GM19455 (cell line): ENCODE measurements at regions not wholly inside any gene's neighbourhood (a gene's known extent, or its start where the extent isn't known, plus 50 kb on each side); places are given as distances from the start of the nearest gene placed in this dataset.
"Not testable (repeated sequence)": the region's sequence is repeated elsewhere in the genome, so short reads cannot be mapped to it uniquely, and the experiment has no call there.

ENCODE experiments used
- ATAC-seq: cut with Tn5 transposase; IDR thresholded peaks from one replicate; pipeline ENCODE4 v1.9.1; 2021; ENCODE audit not compliant: unreplicated experiment

GRCh38 chr2:122007577-122007976 lies 252.1 kb downstream of the TSN start:
- ATAC-seq, result no peak

- no peak for ATAC-seq
Observed at GRCh38 chr2:122009561-122009960, 254.1 kb downstream of the TSN start.

GRCh38 chr2:122011493-122012270 lies 256.2 kb downstream of the TSN start:
- ATAC-seq, result no peak

GRCh38 chr2:122018736-122019135 lies 263.3 kb downstream of the TSN start:
- ATAC-seq, result no peak

- ATAC-seq, result no peak
Observed at GRCh38 chr2:122019724-122020123, 264.3 kb downstream of the TSN start.

- ATAC-seq, result no peak
Observed at GRCh38 chr2:122020377-122020776, 264.9 kb downstream of the TSN start.

- no peak for ATAC-seq
Observed at GRCh38 chr2:122021941-122022340, 266.5 kb downstream of the TSN start.

GRCh38 chr2:122022531-122022930 lies 267.1 kb downstream of the TSN start:
- no peak for ATAC-seq

GRCh38 chr2:122023059-122023864 lies 267.8 kb downstream of the TSN start:
- no peak for ATAC-seq

GRCh38 chr2:122027510-122028217 lies 272.2 kb downstream of the TSN start:
- no peak for ATAC-seq

- no peak for ATAC-seq
Observed at GRCh38 chr2:122028371-122029100, 273.1 kb downstream of the TSN start.

- no peak for ATAC-seq
Observed at GRCh38 chr2:122029456-122029855, 274.0 kb downstream of the TSN start.

GRCh38 chr2:122029945-122030344 lies 274.5 kb downstream of the TSN start:
- ATAC-seq, result no peak

GRCh38 chr2:122031544-122032263 lies 276.3 kb downstream of the TSN start:
- ATAC-seq, result no peak

- no peak for ATAC-seq
Observed at GRCh38 chr2:122032264-122032645, 276.8 kb downstream of the TSN start.

GRCh38 chr2:122033778-122034177 lies 278.3 kb downstream of the TSN start:
- ATAC-seq, result no peak

GRCh38 chr2:122034344-122034743 lies 278.9 kb downstream of the TSN start:
- ATAC-seq, result no peak

- no peak for ATAC-seq
Observed at GRCh38 chr2:122034777-122035176, 279.3 kb downstream of the TSN start.

- not testable (repeated sequence) for ATAC-seq
Observed at GRCh38 chr2:122038816-122039215, 283.4 kb downstream of the TSN start.

GRCh38 chr2:122041455-122041854 lies 286.0 kb downstream of the TSN start:
- ATAC-seq, result no peak
